B cell (primary cell): ENCODE measurements at regions not wholly inside any gene's neighbourhood (a gene's known extent, or its start where the extent isn't known, plus 50 kb on each side); places are given as distances from the start of the nearest gene placed in this dataset.

Experiments
- ATAC-seq: fragments of 200-7000 bp; cut with Tn5 transposase; one replicate; pipeline ENCODE4 v1.10.0; 2021; ENCODE audit warnings: low read depth, mild to moderate bottlenecking, moderate number of reproducible peaks, moderate library complexity
- CTCF ChIA-PET: fragments of 350-600 bp; sonication (Branson Sonifier 250); formaldehyde crosslinking; loops from one replicate; lab custom pipeline; 2021; ENCODE audit warnings: antibody characterized with exemption, inconsistent platforms; lab: Charles Lee
- POLR2A ChIA-PET: fragments of 350-600 bp; sonication (Branson Sonifier 250); formaldehyde crosslinking; loops from one replicate; lab custom pipeline; 2021; ENCODE audit warnings: antibody characterized with exemption; lab: Charles Lee
- DNase-seq: peaks from one replicate; pipeline ENCODE4 v3.0.0; 2013
- H2AFZ ChIP-seq: 2 replicates; pipeline ENCODE4 v1.6.1; 2012; ENCODE audit warnings: mild to moderate bottlenecking, low read depth, low read length; ENCODE audit not compliant: insufficient read depth, poor library complexity, severe bottlenecking
- H3K27ac ChIP-seq, 2 donors: 1 replicate in 1 of 2; 2 replicates in 1 of 2; pipeline ENCODE4 v1.5.1; 2012 to 2013; ENCODE audit warnings: low read length in 2 of 2, mild to moderate bottlenecking in 2 of 2, moderate library complexity in 1 of 2
- H3K27me3 ChIP-seq, 4 experiments: fragments of 200-600 bp in 1 of 4; sonication (generic) in 1 of 4; replicated peaks in 1 of 4; 1 replicate in 2 of 4; 2 replicates in 2 of 4; pipeline versions ENCODE4 v1.6.1 to v1.7.0; 2013 to 2016; ENCODE audit warnings: low read length in 3 of 4, mild to moderate bottlenecking in 2 of 4, mixed read lengths in 1 of 4, moderate library complexity in 1 of 4; ENCODE audit not compliant: insufficient read depth in 4 of 4, control insufficient read depth in 3 of 4; ENCODE audit errors: control extremely low read depth in 1 of 4
- H3K36me3 ChIP-seq, 2 experiments: replicated peaks in 1 of 2; 1 replicate in 1 of 2; 2 replicates in 1 of 2; pipeline versions ENCODE4 v1.6.1 to v1.7.1; 2013; ENCODE audit warnings: low read length in 1 of 2; ENCODE audit not compliant: insufficient read depth in 2 of 2, control insufficient read depth in 1 of 2; ENCODE audit errors: control extremely low read depth in 1 of 2, extremely low read depth in 1 of 2
- H3K4me1 ChIP-seq, 2 donors: fragments of 200-600 bp in 1 of 2; sonication (generic) in 1 of 2; 1 replicate in 1 of 2; 2 replicates in 1 of 2; pipeline versions ENCODE4 v1.5.1 to v1.6.1; 2013 to 2017; ENCODE audit warnings: low read length in 2 of 2; ENCODE audit not compliant: control insufficient read depth in 2 of 2, insufficient read depth in 2 of 2
- H3K4me2 ChIP-seq: replicated peaks from 2 replicates; pipeline ENCODE3; 2012; ENCODE audit warnings: mild to moderate bottlenecking, low read depth, low read length; ENCODE audit not compliant: poor library complexity, severe bottlenecking
- H3K4me3 ChIP-seq, 5 experiments: fragments of 200-600 bp in 1 of 5; sonication (generic) in 1 of 5; 1 replicate in 3 of 5; 2 replicates in 2 of 5; pipeline versions ENCODE4 v1.5.1 to v1.7.0; 2011 to 2016; ENCODE audit warnings: low read length in 4 of 5, mild to moderate bottlenecking in 4 of 5, low read depth in 2 of 5, control low read depth in 1 of 5, moderate library complexity in 1 of 5; ENCODE audit not compliant: insufficient read depth in 1 of 5; ENCODE audit errors: control extremely low read depth in 1 of 5, extremely low read depth in 1 of 5
- H3K79me2 ChIP-seq: fragments of 200-600 bp; sonication (generic); one replicate; pipeline ENCODE4 v1.6.0; 2016; ENCODE audit warnings: low read length; ENCODE audit not compliant: control insufficient read depth, insufficient read depth
- H3K9ac ChIP-seq: fragments of 200-600 bp; sonication (generic); 2 replicates; pipeline ENCODE4 v1.6.1; 2017; ENCODE audit warnings: mild to moderate bottlenecking, low read length, moderate library complexity
- H3K9me3 ChIP-seq, 3 donors: one replicate each; pipeline versions ENCODE4 v1.6.1 to v1.7.1; 2013; ENCODE audit warnings: low read length in 2 of 3; ENCODE audit not compliant: control insufficient read depth in 2 of 3, insufficient read depth in 1 of 3; ENCODE audit errors: control extremely low read depth in 1 of 3
- H4K20me1 ChIP-seq: 2 replicates; pipeline ENCODE4 v1.6.0; 2012; ENCODE audit warnings: mild to moderate bottlenecking, low read length; ENCODE audit not compliant: insufficient read depth, control insufficient read depth, poor library complexity, severe bottlenecking
- H3K27ac Mint-ChIP-seq: one replicate; pipeline ENCODE4 v1.8.0; 2021; ENCODE audit warnings: mixed read lengths
- H3K27me3 Mint-ChIP-seq: one replicate; pipeline ENCODE4 v1.8.0; 2021; ENCODE audit warnings: mixed read lengths
- H3K4me1 Mint-ChIP-seq: one replicate; pipeline ENCODE4 v1.8.0; 2021; ENCODE audit warnings: mixed read lengths
- H3K4me3 Mint-ChIP-seq: one replicate; pipeline ENCODE4 v1.8.0; 2021; ENCODE audit warnings: mixed read lengths
- H3K9me3 Mint-ChIP-seq: one replicate; pipeline ENCODE4 v1.8.0; 2022; ENCODE audit warnings: mixed read lengths; ENCODE audit not compliant: insufficient read depth
- CTCF ChIP-seq: fragments of 200-600 bp; IDR thresholded peaks from one replicate; pipeline ENCODE4 v1.8.0; 2022; ENCODE audit warnings: antibody characterized with exemption, mild to moderate bottlenecking
- EZH2 ChIP-seq: IDR thresholded peaks from 2 replicates; pipeline ENCODE4 v1.6.1; 2012; ENCODE audit warnings: borderline replicate concordance, low read depth, mild to moderate bottlenecking, moderate library complexity, low read length; ENCODE audit not compliant: insufficient read depth, poor library complexity, severe bottlenecking
- WGBS: methylation state at CpG from one replicate; pipeline ENCODE4 v1.1.5; 2013; ENCODE audit warnings: missing lambda C conversion rate; ENCODE audit not compliant: insufficient coverage; 5-methylcytosine and 5-hydroxymethylcytosine counted together
- intact Hi-C: fragments of 100-400 bp; cut with micrococcal nuclease; formaldehyde crosslinking; loops from one replicate; pipeline ENCODE4 v1.10.0; 2022

DNA sequence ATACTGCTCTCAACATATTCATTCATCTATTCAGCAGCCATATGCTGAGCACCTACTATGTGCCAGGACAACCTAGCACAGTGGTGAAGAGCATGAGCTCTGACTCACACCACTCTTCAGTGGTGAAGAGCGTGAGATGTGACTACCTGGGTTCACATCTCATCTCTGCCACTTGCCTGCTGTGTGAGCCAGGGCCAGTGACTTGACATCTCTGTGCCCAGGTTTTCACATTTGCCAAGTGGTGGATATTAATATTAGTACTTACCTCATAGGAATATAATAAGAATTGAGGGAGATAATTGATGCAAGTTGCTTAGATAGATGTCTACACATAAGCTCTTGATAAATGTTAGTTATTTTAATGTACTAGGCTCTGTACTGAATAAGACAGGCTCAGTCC is 488.9 kb downstream of the PTPRU start:
- Mint-ChIP-seq H3K4me1 (no peaks in the 10 kb centered on the region), H3K27ac (no peak overlapping the region), H3K9me3 (peaks cover 6% of the 10 kb centered on the region), H3K27me3 (peaks cover 17% of the 10 kb centered on the region), H3K4me3 (no peak overlapping the region)
- no peak overlapping the region for H3K9ac ChIP-seq
- DNase-seq = no peak
- H3K4me1 ChIP-seq = no peaks in the 10 kb centered on the region
- WGBS = 90% methylated on average over 1 of the region's 1 CpG
- H3K27ac ChIP-seq = no peak overlapping the region
- no peaks in the 10 kb centered on the region for H3K36me3 ChIP-seq
- peaks cover 0 to 34% (median 11%) of the 10 kb centered on the region in 3 donors for H3K9me3 ChIP-seq
- POLR2A ChIA-PET = no interaction called here
- no peaks in the 10 kb centered on the region for H3K79me2 ChIP-seq
- no peak overlapping the region for H3K4me3 ChIP-seq
- no peak for ATAC-seq
- H2AFZ ChIP-seq = no peak overlapping the region
- TF ChIP-seq CTCF (no peak), EZH2 (no peak)
- CTCF ChIA-PET = no interaction called here
- no peaks in the 10 kb centered on the region for H4K20me1 ChIP-seq
- no peaks in the 10 kb centered on the region for H3K27me3 ChIP-seq
- intact Hi-C loops = no loop called here
- H3K4me2 ChIP-seq = no peak overlapping the region

GRCh38 chr1:29722598-29722997 is 486.3 kb downstream of the PTPRU start:
- CTCF ChIA-PET = no interaction called here
- H3K9ac ChIP-seq = no peak overlapping the region
- no peak for TF ChIP-seq CTCF
- TF ChIP-seq EZH2 = no peak
- no peak overlapping the region for H3K27ac ChIP-seq
- Mint-ChIP-seq H3K4me1 (no peaks in the 10 kb centered on the region), H3K9me3 (peaks cover 13% of the 10 kb centered on the region), H3K27me3 (peaks cover 18% of the 10 kb centered on the region), H3K27ac (no peak overlapping the region), H3K4me3 (no peak overlapping the region)
- H2AFZ ChIP-seq = no peak overlapping the region
- H3K27me3 ChIP-seq = no peaks in the 10 kb centered on the region
- no peaks in the 10 kb centered on the region for H3K4me1 ChIP-seq
- no peaks in the 10 kb centered on the region for H3K36me3 ChIP-seq
- no peaks in the 10 kb centered on the region for H3K79me2 ChIP-seq
- H3K9me3 ChIP-seq = peaks cover 1 to 38% (median 11%) of the 10 kb centered on the region in 3 donors
- DNase-seq (no peak), ATAC-seq (no peak)
- no peak overlapping the region for H3K4me2 ChIP-seq
- POLR2A ChIA-PET = no interaction called here
- no peaks in the 10 kb centered on the region for H4K20me1 ChIP-seq
- no peak overlapping the region for H3K4me3 ChIP-seq
- intact Hi-C loops = no loop called here
